CD4-positive, alpha-beta T cell treated with Interleukin-2 at 100 ng/mL for 4 hours (primary cell): ENCODE measurements at regions not wholly inside any gene's neighbourhood (a gene's known extent, or its start where the extent isn't known, plus 50 kb on each side); places are given as distances from the start of the nearest gene placed in this dataset.

Experiments used
- DNase-seq: peaks from one replicate; pipeline ENCODE4 v3.0.0-alpha.2; 2020; ENCODE audit warnings: low spot score

GRCh38 chr11:115843111-115843510 lies 338.9 kb upstream of the CADM1 start:
- no peak for DNase-seq

DNA sequence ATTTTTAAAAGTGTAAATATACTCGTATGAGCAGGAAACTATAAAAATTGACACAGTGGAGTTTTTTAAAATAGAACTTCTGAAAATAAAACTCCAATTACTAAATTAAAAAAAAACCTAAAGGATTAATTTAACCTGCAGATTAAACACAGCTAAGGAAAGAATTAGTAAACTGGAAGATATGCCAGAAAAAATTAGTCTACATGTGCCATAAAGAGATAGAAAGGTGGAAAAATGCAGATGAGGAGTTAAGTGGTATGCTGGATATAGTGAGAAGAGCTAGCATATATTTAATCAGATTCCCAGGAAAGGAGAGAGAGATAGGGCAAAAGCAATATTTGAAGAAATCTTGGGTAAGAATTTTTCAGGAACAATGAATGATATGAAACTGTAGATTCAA lies 315.8 kb upstream of the CADM1 start:
- no peak for DNase-seq

DNA sequence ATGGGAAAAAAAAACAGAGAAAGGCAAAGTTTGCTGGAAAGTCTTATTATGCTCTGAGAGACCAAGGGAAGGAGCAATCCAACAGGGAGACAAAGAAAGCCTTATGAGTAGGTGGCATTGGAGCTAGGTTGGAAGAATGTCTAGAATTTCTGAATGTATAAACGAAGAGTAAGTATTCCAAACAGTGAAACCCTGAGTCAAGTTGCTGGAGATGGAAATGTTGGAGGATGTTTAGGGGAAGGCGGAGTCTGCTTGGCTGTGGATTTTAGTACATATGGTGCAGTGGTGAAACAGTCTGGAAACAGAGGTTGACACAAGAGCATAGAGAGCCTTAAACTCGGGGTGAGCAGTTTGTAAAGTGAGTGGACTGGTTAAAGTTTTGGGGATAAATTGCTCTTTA lies 314.8 kb upstream of the CADM1 start:
- no peak for DNase-seq

GRCh38 chr11:115817844-115818468 lies 313.7 kb upstream of the CADM1 start:
- no peak for DNase-seq

DNA sequence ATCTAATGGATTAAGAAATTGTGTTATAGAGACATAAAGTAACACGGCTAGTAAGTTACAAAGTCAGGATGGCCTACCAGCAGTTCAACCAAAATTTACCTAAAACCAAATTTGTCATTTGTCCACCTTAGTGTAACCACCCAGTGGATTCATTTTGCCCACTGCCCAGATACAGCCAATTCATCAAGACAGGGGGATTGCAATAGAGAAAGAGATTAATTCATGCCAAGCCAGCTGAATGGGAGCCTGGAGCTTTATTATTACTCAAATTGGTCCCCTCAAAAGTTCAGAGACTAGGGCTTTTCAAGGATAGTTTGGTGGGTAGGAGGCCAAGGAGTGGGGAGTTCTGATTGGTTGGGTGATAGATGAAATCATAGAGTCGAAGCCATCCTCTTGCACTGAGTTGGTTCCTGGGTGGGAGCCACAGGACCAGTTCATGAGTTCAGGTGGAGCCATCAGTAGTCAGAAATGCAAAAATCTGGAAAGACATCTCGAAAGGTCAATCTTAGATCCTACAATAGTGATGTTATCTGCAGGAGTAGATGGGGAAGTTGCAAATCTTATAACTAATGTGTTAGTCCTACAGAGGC lies 304.2 kb upstream of the CADM1 start:
- DNase-seq: no peak

DNA sequence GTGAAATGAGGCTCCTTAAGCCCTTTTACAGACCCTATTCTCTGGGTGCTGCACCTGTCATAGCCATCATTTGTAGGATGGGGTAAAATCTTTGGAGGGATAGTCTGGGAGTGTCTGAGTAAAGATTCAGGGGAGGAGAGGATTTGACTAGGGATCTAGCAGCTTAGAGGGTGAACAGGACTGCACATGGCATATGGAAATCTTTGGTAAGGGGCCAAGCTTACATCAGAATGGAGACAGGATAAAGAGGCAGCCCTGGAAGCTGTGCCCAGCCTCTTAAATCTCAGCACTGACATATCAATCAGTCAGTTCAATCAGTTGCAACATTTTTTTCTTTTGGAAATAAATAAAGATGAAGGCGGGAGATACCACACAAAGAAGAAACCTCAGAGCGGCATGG lies 301.8 kb upstream of the CADM1 start:
- DNase-seq: no peak

DNA sequence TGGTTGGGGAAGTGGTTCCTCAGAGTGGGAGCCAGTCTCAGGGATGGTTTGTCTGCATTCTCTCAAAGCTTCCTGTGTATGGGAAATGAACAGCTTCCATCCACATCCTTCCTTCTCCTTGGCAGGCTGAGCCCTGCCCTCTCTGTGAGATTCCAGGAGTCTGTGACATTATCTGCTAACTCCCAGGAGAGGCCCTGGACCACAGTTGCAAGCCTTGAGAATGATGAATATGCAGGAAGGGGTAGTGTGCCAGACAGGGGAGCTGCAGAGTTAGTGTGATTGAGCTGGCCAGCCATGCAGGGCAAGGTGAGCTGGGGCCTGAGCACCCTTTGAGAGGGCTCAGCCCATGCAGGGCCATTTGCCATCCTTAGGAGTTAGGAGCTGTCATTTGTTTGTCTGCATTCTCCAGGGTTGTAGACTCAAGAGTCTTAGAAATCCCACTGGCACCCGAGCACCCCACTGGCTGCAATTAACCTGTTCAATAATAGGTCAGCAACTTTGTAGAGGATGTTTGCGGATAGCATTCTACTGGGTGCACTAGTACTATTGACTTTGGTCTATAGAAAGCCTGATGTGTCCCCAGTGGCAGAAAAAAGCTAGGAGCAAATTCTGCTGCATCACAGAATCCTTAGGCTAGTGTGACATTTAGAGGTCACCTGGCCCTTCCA lies 299.0 kb upstream of the CADM1 start:
- no peak for DNase-seq

DNA sequence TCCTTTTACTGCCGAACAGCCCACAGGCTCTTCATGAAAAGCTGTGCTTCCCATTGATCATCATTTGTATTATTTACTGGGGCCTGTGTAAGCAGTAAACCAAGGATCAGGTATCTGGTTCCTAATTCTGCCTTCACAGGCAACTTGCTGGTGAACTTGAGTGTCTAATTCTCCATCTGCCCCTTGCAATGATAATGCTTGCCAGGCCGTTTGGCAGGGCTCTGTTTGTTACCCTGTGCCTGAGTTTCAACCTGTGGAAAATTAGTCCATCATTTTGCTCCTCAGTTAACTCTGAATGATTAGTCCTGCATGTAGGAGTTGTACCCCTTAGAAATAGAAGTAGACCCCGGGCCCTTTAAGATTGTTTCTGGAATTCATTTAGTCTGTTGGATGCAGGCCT lies 298.4 kb upstream of the CADM1 start:
- DNase-seq: no peak

DNA sequence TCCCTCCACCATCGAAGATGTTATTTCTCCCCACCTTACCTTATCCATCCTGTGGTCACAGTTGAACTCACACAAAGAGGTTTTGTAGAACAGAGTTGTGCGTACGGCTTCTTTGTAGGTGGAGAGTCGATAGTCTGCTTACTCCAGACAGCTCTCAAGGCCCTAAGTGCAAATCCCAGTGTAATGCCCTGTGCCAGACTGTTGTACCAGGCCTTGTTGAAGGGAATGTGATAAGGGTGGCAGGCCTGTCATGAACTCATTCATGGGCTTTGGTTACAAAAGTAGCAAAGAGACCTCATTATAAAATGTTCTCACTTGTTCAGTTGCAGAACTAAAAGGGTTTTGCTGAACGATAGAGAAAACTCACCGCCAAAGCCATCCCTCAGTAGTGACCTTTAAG lies 288.7 kb upstream of the CADM1 start:
- DNase-seq: no peak

DNA sequence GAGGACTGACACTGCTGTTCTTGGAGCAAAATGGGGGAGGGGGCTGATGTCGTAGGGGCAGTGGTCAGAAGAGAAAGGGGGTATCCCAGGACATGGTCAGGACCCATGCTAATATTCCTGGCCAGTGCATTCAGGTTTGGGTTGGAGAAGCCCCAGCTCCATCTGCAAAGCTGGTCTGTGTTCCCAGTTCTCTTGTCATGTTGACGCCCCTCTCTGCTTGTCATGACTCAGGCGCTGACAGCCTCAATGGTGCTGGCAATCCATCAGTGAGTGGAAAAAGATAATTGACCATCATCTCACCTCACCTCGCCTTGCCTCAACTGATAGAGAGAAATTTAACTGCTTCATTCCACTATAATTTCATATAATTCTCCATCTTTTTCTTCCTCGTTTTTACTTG lies 283.1 kb upstream of the CADM1 start:
- DNase-seq: no peak

DNA sequence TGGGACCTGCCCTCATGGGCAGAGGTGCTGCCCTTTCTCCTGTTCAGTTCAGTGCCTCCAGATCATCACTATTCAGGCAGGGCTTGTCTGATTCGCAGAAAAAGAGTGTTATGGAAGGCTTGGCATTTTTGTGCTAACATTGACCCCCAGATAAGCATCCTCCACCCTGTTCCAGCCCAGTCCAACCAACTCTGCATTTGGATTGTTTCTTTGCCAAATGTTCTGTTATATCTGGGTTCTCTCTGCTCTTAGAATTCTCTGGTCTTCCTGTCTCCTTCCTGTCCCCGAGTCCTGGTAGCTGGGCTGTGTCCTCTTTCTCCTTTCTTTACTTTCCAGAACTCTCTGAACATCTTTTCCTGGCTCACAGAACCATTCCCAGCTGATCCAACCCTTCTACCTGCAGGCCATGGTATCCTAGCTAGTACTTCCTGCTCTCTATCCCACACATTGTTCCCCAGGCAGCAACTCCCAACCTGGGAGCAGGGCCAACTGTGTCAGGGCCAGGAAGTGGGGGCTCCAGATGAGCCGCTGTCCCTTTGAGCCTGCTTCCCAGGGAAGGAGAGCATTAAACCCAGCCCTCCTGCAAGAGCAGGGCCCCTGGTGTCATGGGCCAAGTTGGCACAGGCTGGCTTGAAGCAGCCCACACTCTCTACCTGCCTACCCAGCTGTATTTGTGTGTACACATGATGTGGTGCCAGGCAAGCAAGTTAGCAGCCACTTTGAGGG lies 280.7 kb upstream of the CADM1 start:
- DNase-seq: no peak

DNA sequence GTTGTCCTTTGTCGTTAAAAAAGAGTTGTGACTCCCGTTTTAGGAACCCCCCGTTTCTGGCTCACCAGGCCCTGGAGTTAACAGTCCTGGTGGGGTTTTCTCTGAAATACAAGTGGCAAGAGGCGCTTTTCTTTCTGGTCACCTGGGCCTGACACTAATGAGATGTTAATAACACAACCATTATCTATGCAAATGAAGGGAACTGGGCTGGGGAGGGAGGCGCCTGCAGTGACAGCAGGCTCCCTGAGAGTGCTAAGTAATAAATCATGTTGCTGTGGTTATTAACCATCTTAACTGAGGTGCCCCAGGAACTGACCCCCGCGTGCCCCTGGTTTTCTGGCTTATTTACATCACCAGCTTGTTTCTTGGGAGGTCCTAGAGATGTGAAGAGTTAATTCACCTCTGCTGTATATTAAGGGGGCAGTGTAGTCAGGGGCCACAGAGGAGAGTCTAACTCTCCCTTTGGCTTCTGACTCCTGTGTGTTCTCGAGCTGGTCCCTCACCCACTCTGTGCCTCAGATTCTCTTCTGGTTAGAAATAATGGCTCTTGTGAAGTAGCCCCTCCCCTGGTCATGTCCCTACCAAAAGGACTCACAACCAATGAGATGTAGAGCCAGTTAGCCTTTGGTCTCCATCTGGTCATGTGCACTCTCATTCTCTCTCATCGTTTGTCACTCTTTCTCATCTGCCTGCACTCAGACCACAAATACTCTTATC lies 276.6 kb upstream of the CADM1 start:
- no peak for DNase-seq

- no peak for DNase-seq
Observed at GRCh38 chr11:115778928-115779650, 274.9 kb upstream of the CADM1 start.

DNA sequence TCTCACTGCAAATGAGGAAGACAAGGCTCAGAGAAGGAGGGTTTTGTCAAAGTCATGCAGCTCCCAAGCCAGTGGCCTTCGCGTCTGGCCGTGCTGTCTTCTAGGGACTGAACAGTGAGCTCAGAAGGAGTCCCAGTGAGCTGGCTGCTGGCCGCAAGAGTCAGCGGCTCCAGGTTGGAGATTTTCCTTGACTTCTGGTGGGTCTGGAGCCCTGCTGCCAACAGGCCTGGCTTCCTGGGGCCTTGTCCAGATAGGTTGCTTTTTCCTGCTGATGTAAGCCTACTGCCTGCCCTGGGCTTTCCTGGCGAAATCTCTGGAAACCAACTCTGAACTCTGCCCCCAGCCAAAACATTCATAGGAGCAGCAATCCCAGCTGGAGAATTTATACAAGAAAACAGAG lies 272.7 kb upstream of the CADM1 start:
- no peak for DNase-seq

DNA sequence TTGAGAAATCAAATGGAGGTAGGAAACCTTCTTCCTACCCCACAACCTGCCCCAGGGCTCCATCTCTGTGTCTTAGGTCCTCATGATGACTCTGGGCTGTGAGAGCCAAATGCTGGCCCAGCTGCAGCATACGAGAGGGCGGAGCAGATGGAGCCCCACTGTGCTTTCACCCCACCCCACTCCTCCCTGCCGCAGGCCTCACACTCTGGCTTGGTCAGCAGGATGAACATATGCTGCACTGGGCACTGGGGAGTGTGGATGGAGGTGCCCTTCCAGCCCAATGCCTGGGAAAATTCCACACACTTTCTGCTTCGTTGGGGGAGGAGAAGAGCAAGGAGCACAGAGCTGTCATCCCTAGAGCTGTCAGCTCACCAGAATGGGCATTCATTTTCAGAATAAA lies 271.6 kb upstream of the CADM1 start:
- DNase-seq: no peak

- no peak for DNase-seq
Observed at GRCh38 chr11:115774756-115775155, 270.5 kb upstream of the CADM1 start.

- DNase-seq: no peak
Observed at GRCh38 chr11:115769891-115770290, 265.7 kb upstream of the CADM1 start.

DNA sequence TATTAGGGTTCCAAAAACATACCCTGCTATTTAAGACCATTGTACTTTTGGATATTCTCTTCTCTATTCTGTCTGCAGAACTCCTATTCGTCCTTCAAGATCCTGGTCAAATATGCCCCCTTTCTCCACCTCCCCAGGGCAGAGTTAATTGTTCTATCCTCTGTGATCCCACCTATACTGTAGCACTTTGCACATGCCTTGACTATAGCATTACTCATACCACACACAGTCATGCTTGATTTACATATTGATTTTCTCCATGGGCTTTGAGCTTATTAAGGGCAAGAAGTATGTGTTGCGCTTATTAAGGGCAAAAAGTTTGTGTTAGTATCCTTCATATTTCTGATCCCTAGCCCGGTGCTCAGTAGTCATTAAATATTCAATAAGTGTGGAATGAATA lies 263.7 kb upstream of the CADM1 start:
- no peak for DNase-seq

DNA sequence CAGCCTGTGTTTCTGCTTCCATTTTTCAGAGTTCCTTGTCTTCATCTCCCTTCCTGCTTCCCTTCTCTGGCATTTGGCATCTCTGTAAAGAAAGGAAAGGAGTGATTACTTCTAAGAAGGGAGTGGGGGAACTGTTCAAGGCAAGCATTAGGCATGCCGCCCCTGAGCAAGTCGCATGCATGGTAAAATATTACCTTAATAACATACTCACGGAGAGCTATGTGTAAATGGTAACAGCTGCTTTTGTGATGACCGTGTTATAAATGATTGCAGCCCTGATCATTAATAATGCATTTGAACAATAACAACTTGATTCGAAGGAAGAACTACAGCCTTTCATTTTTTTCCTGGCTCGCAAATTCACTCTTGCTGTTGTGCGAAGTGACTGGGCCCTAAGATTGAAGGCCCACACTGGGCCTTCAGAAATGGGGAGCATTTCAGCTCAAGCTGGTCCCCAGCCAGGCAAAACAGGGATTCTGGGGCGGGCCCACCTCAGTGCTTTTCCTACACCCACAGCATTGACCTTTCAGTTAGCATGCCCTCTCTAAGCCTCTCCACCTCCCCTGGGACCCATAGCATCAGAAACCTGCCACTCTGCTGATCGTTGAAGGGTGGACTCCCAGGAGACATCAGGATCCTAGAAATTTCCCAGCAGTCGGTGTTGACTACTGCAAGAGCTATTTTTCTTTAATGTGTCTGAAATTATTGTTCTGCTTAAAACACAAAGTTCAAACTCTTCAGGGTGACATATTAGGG lies 263.0 kb upstream of the CADM1 start:
- no peak for DNase-seq

DNA sequence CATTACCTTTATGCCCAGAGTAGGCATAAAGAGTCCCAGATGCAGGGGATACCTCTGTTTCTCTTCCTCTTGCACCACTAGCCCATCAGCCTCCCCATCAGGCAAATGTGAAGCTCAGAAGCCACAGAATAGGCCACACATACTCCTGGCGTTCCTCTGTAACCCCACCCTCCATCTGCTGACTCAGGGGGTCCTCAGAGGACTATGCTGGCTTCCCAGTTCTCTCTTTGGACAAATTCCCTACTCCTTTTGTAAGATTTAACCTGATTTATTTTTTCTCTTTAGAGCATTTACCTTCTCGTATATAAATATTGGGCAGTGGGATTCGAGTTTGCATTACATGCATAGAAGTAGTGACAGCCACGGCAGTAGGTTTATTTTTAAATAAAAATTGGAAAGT lies 262.3 kb upstream of the CADM1 start:
- no peak for DNase-seq

DNA sequence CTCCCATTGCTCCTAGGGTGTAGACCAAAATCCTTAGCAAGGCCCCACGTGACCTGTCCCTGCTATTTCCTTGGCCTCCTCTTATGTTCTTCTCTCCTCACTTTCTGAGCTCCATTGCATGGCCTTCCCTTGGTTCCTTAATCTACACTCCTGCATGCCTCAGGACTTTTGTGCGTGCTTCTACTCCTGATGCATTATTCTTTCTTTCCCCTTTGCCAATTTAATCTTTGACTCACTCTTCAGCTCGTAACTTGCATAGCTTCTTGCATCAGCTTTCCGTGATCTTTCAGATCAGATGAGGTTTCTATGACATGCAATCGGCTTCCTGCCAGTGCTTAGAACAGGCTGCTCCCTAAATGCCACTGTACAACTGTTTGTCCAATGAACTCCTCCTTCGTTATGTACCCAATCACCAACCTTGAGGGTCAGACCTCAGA lies 261.6 kb upstream of the CADM1 start:
- DNase-seq: no peak
